ENCODE measurements at regions not wholly inside any gene's neighbourhood (a gene's known extent, or its start where the extent isn't known, plus 50 kb on each side); places are given as distances from the start of the nearest gene placed in this dataset.
A peak's percentile ranks its signal among the peaks of the same experiment; 100 is the strongest.

DNA sequence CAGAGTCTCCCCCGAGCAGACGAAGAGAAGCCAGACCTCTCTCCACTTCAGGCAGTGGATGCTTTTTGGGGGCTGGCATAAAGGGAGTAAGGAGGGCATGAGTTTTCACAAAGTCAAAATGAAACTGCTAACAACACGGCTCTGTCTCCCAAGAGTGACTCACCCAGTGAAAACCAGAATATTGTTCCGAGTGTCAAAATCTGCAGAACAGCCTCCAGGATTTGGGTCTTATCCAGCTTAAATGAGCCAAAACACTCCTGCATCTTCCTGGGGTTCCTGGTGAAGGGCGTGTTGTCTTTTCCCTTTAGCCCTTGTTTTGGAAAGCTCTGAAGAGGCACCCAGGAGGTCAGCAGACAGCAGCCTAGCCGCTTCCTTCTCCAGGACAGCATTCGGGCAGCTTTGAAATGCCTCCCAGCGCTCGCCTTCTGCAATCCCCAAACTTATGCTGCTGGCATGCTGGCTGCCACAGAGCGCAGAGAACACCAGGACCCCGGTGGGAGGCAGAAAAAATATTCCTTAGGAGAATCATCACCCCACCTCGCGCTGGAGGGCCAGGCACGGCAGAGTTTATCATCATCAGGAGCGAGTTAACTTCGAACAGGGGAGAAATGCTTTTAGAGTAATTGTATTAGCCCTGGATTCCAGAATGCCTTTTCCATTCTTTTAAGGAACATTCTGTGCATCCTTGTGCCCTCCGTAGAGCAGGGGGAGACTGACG, 117.7 kb upstream of the NCOR2 start:
- Histone ChIP-seq H3K4me3 (no peak overlapping the region), H3K36me3 (no peaks in the 10 kb centered on the region), H3K4me1 (peaks cover 53 to 69% (median 65%) of the 10 kb centered on the region in 4 donors), H3K27ac (peak overlapping the region; percentile 51 to 91 (median 74)), H3K27me3 (no peaks in the 10 kb centered on the region), H3K9me3 (no peaks in the 10 kb centered on the region)
- peak in 1 of 2 donors; percentile 30 for ATAC-seq (ENCODE audit: low FRiP score in 2 of 2)
- 54 to 58% methylated on average over 17 to 18 of the region's 18 CpGs for WGBS, 2 donors
- no peak for DNase-seq
- TF ChIP-seq POLR2A (IDR thresholded peaks at IDR 0.05) (no peak), POLR2AphosphoS5 (IDR thresholded peaks at IDR 0.05) (no peak), EP300 (IDR thresholded peaks at IDR 0.05) (no peak)
- TF ChIP-seq, protein P1, sequence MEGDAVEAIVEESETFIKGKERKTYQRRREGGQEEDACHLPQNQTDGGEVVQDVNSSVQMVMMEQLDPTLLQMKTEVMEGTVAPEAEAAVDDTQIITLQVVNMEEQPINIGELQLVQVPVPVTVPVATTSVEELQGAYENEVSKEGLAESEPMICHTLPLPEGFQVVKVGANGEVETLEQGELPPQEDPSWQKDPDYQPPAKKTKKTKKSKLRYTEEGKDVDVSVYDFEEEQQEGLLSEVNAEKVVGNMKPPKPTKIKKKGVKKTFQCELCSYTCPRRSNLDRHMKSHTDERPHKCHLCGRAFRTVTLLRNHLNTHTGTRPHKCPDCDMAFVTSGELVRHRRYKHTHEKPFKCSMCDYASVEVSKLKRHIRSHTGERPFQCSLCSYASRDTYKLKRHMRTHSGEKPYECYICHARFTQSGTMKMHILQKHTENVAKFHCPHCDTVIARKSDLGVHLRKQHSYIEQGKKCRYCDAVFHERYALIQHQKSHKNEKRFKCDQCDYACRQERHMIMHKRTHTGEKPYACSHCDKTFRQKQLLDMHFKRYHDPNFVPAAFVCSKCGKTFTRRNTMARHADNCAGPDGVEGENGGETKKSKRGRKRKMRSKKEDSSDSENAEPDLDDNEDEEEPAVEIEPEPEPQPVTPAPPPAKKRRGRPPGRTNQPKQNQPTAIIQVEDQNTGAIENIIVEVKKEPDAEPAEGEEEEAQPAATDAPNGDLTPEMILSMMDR (IDR thresholded peaks at IDR 0.05), result no peak

DNA sequence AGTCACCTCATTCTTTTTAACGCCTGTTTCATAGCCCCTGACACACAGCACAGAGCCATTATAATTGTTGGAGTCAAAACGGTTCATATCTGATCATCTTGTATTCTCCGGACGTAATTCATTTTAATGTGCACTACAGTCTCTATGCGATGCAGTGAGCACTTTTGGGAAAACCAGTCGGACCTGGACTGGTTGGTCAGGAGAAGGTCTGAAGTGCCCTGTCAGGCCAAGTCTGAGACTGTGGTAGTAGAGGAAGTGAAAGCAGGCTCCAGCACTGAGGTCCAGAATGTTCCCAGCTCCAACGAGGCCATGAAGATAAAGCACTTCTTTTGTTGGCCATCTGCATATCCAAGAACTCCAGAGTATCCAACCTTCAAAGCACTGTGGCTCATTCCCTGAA, 117.1 kb upstream of the NCOR2 start:
- H3K27me3 ChIP-seq, result no peaks in the 10 kb centered on the region
- 59 to 62% methylated on average over 7 of the region's 7 CpGs for WGBS, 2 donors
- H3K36me3 ChIP-seq, result no peaks in the 10 kb centered on the region
- TF ChIP-seq POLR2AphosphoS5 (IDR thresholded peaks at IDR 0.05), result peak in 1 of 2 donors; percentile 10
- TF ChIP-seq, protein P1 (IDR thresholded peaks at IDR 0.05), result no peak
- TF ChIP-seq EP300 (IDR thresholded peaks at IDR 0.05), result no peak
- TF ChIP-seq POLR2A (IDR thresholded peaks at IDR 0.05), result peak in 1 of 4 donors; percentile 42
- no peak overlapping the region for H3K4me3 ChIP-seq
- H3K4me1 ChIP-seq, result peaks cover 59 to 76% (median 71%) of the 10 kb centered on the region in 4 donors
- H3K9me3 ChIP-seq, result no peaks in the 10 kb centered on the region
- DNase-seq (peak in 1 of 2 donors; percentile 83), ATAC-seq (ENCODE audit: low FRiP score in 2 of 2) (peak; percentile 12 to 25)
- peak overlapping the region; percentile 51 to 91 (median 74) for H3K27ac ChIP-seq

DNA sequence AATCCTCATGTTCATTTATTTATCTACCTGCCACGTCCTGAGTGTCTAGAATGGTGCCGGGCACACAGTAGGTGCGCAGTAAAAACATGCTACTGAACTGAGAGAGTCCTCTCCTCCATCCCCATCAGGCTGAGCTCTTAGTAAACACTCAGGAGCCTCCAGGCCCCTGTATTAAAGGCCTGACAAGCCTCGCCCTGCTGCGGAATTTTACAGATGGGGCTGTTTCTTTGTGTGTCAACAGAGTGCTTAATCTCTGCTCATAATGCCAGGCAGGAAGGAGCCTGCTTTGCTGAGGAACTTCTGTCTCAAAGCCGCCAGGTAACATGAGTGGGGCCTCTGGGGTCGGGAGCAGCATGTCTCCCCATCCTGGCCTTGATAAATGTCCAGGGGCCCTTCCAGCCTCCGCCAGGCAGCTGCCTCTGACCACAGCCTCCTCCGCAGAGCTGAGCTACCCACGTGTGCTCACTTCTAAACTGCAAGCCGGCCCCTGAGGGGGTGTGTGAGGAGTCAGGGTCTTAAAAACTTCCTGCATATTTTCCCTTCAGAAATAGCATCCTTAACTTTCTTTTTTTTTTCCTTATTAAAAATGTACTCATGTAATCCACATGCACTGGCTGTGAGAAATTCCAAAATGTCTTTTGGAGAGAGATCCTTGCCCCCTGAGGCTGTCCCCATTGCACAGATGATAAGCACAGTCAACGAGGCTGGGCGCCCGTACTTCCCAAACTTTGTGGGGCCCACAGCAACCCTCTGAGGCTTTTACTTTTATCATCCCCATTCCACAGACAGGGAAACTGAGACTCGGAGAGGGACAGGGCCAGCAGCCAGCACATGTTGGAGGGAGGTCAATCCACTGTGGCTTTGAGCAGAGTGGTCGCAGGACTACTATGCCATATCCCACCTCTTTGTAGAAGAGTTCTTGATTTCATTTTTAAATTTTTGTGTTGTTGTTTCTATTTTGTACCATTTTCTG, 116.0 kb upstream of the NCOR2 start:
- H3K4me1 ChIP-seq, result peaks cover 58 to 78% (median 74%) of the 10 kb centered on the region in 4 donors
- no peaks in the 10 kb centered on the region for H3K9me3 ChIP-seq
- no peak overlapping the region for H3K4me3 ChIP-seq
- peak in 1 of 4 donors; percentile 36 for TF ChIP-seq POLR2A (IDR thresholded peaks at IDR 0.05)
- TF ChIP-seq, protein P1 (IDR thresholded peaks at IDR 0.05), result no peak
- WGBS, 2 donors, result 70 to 83% methylated on average over 16 of the region's 16 CpGs
- ATAC-seq (ENCODE audit: low FRiP score in 2 of 2) (peak in 1 of 2 donors; percentile 41), DNase-seq (peak in 1 of 2 donors; percentile 77)
- peak overlapping the region; percentile 51 to 91 (median 78) for H3K27ac ChIP-seq
- H3K27me3 ChIP-seq, result no peaks in the 10 kb centered on the region
- no peaks in the 10 kb centered on the region for H3K36me3 ChIP-seq

DNA sequence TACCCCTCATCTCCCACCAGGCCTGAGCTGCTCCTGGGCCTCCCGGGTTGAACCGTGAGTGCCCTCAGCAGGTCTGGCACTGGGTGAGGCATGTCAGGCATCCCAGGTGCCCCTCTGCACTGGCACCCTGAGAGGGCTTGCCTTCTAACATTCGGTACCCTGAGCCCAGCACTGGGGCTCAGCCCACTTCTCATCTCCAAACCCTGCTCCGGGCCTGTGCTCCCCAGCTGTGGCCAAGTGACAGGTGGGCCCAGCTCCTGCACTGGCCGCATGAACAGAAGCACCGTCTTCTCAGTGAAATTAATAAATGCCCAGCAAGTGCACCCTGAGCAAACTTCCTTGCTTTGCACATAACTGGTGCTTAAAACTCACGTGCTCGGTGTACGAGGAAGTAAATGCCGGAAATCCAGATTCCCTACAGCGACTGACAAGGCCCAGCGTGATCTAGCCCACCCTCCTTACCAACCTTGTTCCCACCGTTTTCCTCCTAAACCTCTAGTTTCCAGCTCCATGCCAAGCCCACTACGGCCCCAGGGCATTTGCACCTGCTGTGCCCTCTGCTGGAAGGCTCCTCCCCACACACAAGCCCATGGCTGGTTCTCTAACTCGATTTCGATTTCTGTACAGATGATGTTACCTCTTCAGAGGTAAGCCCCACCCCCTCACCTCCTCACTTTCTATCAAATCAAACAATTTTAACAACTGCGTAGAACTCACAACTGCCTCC, 115.2 kb upstream of the NCOR2 start:
- H3K4me1 ChIP-seq, result peaks cover 49 to 69% (median 65%) of the 10 kb centered on the region in 4 donors
- peak in 1 of 2 donors; percentile 48 for DNase-seq
- H3K36me3 ChIP-seq, result no peaks in the 10 kb centered on the region
- ATAC-seq (ENCODE audit: low FRiP score in 2 of 2), result peak in 1 of 2 donors; percentile 37
- H3K27ac ChIP-seq, result peak overlapping the region; percentile 17 to 91 (median 64)
- no peaks in the 10 kb centered on the region for H3K27me3 ChIP-seq
- no peak overlapping the region for H3K4me3 ChIP-seq
- TF ChIP-seq POLR2A (IDR thresholded peaks at IDR 0.05) (no peak), EP300 (IDR thresholded peaks at IDR 0.05) (no peak), POLR2AphosphoS5 (IDR thresholded peaks at IDR 0.05) (no peak)
- TF ChIP-seq, protein P1 (IDR thresholded peaks at IDR 0.05), result no peak
- H3K9me3 ChIP-seq, result no peaks in the 10 kb centered on the region
- WGBS, 2 donors, result 72 to 76% methylated on average over 14 to 17 of the region's 17 CpGs

All from upper lobe of left lung (tissue), 6 donors.